Iris pigment epithelial cell (primary cell): ENCODE measurements at regions not wholly inside any gene's neighbourhood (a gene's known extent, or its start where the extent isn't known, plus 50 kb on each side); places are given as distances from the start of the nearest gene placed in this dataset.
"Not testable (repeated sequence)": the region's sequence is repeated elsewhere in the genome, so short reads cannot be mapped to it uniquely, and the experiment has no call there.

Experiments used
- DNase-seq: peaks from one replicate; pipeline ENCODE4 v3.0.0-alpha.2; 2011; ENCODE audit warnings: low read depth

- DNase-seq = no peak
These were observed 1120.0 kb upstream of the CDH10 start for GRCh38 chr5:25764733-25765132.

DNA sequence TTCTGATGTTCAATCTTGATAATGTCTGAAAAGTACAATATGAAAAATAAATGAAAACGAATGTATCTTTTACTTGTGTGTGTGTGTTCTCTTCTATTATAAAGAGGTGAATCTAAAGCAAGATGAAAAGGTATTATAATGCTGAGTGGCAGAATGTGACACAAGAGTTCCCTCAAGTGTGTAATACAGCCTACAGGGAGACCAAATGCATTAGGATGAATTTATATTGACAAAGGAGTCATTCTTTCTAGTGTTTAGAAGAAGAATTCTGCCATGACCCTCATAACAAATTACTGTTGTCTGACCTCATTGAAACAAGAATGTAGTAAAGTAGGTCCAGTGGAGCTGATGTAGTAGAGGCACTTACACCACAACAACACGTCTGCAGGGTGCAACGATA is 1119.0 kb upstream of the CDH10 start:
- no peak for DNase-seq

- no peak for DNase-seq
These were observed 1110.1 kb upstream of the CDH10 start for GRCh38 chr5:25754895-25755294.

DNA sequence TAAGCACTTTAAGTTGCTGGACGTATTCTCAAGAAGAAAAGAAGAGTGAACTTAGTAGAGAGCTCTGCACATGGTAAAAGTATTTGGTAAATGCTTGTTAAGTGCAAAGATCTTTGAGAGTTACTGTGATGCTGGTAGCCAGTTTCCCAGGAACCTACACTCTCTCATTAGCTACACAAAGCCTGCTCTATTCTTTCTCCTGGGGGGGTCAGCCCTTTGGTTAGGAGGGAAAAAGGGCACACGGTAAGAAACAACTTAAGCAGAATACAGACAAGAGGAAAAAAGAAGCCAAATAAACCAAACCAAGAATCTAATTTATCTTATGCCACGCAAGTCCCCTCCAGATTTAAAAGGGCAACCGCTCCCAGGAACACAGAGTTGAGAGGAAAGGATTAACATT is 1100.1 kb upstream of the CDH10 start:
- no peak for DNase-seq

DNA sequence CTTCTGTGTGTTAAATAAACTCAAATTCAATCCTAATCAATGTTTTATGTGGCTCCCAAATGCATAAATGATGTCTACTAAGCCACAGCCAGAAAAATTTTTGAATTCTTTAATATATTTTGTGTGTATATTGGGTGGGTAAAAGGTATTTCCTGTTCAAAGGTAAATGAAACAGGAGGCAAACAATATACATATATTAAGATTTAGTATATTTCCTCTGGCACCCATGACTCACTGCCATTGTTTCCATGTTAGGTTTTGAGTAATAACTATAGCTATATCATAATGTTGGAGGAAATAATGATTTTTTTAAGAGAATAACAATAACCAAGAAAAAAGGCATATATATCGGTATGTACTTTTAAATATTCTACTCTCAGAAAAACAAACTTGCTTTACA is 1071.9 kb upstream of the CDH10 start:
- no peak for DNase-seq

DNA sequence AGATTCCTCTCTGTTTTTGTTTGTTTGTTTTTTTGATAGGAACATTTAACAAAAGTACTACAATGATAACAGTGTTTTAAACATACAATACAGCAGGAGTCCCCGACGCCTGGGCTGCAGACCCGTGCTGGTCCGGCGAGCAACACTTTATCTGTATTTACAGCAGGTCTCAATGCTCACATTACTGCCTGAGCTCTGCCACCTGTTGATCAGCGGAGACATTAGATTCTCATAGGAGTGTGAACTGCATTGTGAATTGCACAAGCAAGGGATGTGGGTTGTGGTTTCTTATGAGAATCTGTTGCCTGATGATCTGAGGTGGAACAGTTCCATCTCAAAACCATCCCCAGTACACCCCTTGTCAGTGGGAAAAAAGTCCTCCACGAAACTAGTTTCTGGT is 1068.5 kb upstream of the CDH10 start:
- DNase-seq = no peak

GRCh38 chr5:25707093-25707492 is 1062.3 kb upstream of the CDH10 start:
- DNase-seq = no peak

DNA sequence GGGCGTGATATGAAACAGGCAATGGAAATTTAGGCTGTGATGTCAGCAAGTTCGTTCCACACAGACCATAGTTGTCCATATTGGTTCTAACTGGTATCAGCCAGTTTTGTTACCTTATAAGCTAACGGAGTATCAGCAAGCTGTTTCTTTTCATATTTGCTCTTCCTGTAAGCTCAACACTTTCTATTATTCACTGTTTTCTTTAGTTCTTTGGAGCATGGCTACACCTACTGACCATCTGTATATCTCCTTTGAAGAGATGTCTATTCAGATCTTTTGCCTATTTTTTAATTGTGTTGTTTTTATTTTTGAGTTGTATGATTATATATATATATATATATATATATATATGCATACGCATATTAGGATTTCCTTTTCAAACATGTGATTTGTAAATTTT is 1057.2 kb upstream of the CDH10 start:
- no peak for DNase-seq

- DNase-seq = no peak
These were observed 1050.0 kb upstream of the CDH10 start for GRCh38 chr5:25694801-25695200.

- DNase-seq = no peak
These were observed 1043.4 kb upstream of the CDH10 start for GRCh38 chr5:25688156-25688555.

GRCh38 chr5:25669645-25670401 is 1025.0 kb upstream of the CDH10 start:
- DNase-seq = no peak

DNA sequence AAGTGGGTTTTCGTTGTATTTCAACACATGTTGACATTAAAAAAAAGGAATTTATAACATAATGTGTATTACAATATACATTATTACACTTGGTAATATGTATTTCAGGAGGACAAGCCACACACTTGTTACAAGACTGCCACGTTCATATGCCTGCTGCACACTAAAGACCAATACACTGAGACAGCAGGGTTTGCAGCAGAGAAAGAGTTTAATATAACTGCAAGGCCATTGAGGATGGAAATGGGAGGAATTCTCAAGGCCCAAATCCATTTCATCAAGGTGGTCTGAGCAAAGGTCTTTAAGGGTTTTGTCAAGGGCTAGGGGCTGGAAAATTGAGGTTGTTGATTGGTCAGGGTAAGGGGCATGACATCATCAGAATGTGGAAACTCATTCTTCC is 1017.8 kb upstream of the CDH10 start:
- no peak for DNase-seq

- not testable (repeated sequence) for DNase-seq
These were observed 1005.5 kb upstream of the CDH10 start for GRCh38 chr5:25650316-25650715.

DNA sequence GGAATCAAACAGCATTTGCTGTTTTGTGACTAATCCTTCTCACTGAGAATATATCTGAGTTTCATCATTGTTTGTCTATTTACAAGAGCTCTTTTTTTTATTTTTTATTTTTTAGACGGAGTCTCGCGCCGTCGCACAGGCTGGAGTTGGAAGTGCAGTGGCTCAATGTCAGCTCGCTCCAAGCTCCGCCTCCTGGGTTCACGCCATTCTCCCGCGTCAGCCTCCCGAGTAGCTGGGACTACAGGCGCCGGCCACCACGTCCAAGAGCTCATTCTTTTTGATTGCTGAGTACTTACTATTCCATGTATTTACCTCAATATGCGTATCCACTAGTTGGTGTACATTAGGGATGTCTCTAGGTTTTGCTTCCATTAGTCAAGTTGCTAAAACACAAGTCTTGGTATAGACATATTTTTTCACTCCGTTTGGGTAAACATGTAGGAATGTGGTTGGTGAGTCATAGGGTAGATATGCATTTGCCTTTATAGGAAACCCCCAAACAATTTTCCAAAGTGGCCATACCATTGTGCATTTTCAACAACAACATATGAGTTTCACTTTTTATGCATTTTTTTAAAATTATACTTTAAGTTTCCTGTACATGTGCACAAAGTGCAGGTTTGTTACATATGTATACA is 1005.0 kb upstream of the CDH10 start:
- no peak for DNase-seq

DNA sequence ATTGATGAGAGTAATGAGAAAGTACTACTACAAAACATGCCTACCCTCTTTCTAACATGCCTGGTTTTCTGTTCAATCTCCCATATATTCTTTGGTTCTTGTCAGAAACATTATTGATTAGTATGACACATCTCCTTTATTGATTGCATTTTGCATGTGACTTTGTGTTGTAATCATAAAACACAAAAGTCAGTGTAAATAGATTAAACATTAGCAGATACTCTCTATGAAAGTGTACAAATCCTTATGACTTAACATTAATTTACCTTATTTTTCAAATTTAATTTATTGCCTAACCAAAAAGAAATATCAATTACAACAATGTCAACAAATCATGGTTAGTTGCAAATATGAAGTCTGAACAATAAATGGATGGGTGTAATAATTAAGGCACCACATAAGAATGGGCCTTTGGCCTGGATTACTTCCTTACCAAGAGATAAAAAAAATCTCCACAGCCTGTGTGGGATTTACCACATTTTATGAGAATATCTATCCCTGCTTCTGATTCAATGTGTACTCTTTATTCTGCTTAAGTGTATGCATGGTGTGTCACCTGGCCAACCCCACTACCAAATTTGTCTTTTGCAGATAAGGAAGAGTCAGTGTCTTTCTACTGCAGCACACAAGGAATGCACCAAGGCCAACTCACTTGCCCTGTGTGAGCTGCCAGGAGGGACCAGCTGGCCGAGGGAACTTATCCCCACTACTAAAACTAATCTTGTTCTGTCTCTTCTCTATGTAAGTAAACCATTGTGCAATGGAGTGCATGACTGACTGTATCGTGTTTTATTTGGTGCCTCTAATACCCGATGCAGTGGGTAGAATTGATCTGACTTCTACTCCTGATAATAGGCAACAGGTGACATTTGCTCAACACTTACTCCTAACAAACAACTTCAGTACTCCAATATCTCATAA is 1001.9 kb upstream of the CDH10 start:
- DNase-seq = no peak

DNA sequence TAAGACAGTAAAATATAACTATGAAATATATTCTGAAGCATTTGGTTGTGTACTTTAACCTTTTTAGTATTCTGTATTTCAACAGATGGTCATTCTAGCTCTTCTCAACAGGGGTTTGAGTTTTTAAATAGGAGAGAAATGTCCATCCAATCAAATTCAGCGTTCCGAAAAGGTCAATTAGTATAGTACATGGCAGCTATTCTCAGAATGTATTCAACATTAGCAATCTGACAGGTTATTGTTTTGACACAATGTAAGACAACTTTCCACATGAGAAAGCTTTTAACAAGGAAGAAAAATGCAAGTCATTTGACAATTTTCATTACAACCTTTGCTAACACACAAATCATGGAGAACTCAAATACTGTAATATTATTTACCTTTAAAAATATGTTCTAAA is 996.3 kb upstream of the CDH10 start:
- DNase-seq = no peak

DNA sequence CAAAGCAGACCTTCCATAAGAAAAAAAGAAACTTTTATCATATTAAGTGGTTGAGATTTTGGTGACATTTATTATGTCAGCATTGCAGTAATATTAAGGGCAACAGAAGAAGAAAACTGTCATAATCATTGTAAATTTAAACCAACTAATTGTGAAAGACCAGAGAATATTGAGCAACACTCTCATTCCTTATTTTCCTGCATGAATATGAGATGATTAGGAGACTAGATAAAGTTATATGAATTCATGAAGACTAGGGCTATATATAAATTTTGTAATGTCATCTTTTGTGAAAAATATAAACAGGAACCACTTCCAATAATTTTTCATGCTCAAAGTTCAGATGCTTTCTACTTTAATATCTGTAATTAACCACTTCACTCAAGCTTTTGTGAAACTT is 974.5 kb upstream of the CDH10 start:
- no peak for DNase-seq

GRCh38 chr5:25618821-25619220 is 974.0 kb upstream of the CDH10 start:
- DNase-seq = no peak

DNA sequence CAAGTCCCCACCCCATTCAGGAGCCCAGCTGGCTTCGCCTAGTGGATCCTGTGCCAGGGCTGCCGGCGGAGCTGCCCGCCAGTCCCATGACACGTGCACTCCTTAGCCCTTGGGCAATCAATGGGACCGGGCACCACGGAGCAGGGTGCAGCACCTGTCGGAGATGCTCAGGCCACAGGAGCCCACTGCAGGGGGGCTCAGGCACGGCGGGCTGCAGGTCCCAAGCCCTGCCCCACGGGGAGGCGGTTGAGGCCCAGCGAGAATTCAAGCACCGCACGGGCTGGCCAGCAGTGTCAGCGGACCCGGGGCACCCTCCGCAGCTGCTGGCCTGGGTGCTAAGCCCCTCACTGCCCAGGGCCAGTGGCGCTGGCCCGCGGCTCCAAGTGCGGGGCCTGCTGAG is 969.7 kb upstream of the CDH10 start:
- DNase-seq = no peak

GRCh38 chr5:25604681-25605080 is 959.9 kb upstream of the CDH10 start:
- DNase-seq = no peak

GRCh38 chr5:25579111-25579510 is 934.3 kb upstream of the CDH10 start:
- no peak for DNase-seq

DNA sequence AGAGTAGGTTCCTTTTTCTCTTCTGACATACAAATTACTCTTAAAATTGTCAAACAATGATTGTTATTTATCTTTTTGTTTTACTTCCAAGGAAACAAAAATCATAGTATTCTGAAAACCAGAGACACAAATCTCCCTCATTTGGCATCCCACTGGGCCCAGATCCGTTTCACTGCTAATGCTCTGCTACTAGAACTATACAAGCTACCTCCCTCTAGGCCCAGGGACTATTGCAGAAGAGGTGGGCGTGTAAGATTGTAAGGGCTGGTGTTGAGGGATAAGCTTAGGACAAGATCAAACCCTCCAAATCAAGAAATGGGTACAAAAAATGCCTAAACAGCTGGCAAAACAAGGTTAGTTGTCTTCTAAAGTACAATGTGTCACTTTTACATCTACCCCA is 928.9 kb upstream of the CDH10 start:
- DNase-seq = no peak

DNA sequence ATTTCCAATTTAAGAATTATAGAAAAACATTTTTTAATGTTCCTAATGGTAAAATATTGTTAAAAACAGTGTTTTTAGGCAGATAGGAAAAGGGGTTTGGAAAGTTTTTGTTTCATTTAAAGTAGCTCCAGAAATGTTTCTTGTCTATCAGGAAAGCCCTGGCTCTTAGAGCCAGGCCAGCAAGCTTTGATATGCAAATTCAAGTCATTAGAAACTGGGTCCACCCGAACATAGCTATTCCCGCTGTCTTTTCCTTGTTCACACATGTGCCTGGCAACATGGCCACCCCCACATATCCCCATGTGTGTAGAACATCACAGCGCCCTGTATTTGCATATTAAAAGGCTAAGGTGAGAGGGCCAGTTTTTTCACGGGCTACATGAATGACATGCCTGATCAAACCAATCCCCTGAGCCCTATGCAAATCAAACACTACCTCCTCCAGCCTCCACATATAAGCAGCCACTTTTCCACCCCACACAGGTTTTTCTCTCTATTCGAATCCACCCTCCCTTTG is 925.3 kb upstream of the CDH10 start:
- no peak for DNase-seq
